KMS-11 (cell line): ENCODE measurements at regions not wholly inside any gene's neighbourhood (a gene's known extent, or its start where the extent isn't known, plus 50 kb on each side); places are given as distances from the start of the nearest gene placed in this dataset.

Source experiments
- H2AFZ ChIP-seq: fragments of 200-600 bp; sonication (generic); 2 replicates; pipeline ENCODE4 v1.6.1; 2016; ENCODE audit warnings: antibody characterized with exemption, mixed run types, low read depth
- H3K27ac ChIP-seq: fragments of 200-600 bp; sonication (generic); 2 replicates; pipeline ENCODE4 v1.6.1; 2016; ENCODE audit warnings: mild to moderate bottlenecking, mixed run types
- H3K27me3 ChIP-seq: fragments of 200-600 bp; sonication (generic); 2 replicates; pipeline ENCODE4 v1.6.1; 2017; ENCODE audit warnings: mild to moderate bottlenecking, low read depth, mixed run types, moderate library complexity; ENCODE audit not compliant: insufficient read depth
- H3K36me3 ChIP-seq: fragments of 200-600 bp; sonication (generic); 2 replicates; pipeline ENCODE4 v1.6.1; 2017; ENCODE audit warnings: mild to moderate bottlenecking, mixed run types; ENCODE audit not compliant: insufficient read depth
- H3K4me1 ChIP-seq: fragments of 200-600 bp; sonication (generic); 2 replicates; pipeline ENCODE4 v1.6.1; 2016; ENCODE audit warnings: mild to moderate bottlenecking, low read depth, mixed run types; ENCODE audit not compliant: poor library complexity, severe bottlenecking
- H3K4me2 ChIP-seq: fragments of 200-600 bp; sonication (generic); 2 replicates; pipeline ENCODE4 v1.7.0; 2016; ENCODE audit warnings: mild to moderate bottlenecking, mixed run types
- H3K4me3 ChIP-seq: fragments of 200-600 bp; sonication (generic); IDR thresholded peaks from 2 replicates; pipeline ENCODE4 v1.6.1; 2017; ENCODE audit warnings: low read depth, low read length, mixed read lengths; ENCODE audit not compliant: insufficient read depth
- H3K79me2 ChIP-seq: fragments of 200-600 bp; sonication (generic); 2 replicates; pipeline ENCODE4 v1.6.1; 2016; ENCODE audit warnings: low read depth, mixed run types; ENCODE audit not compliant: insufficient read depth
- H3K9ac ChIP-seq: fragments of 200-600 bp; sonication (generic); 2 replicates; pipeline ENCODE4 v1.6.1; 2016; ENCODE audit warnings: mild to moderate bottlenecking, mixed run types
- H4K20me1 ChIP-seq: fragments of 200-600 bp; sonication (generic); 2 replicates; pipeline ENCODE4 v1.6.1; 2016; ENCODE audit warnings: mild to moderate bottlenecking, mixed run types; ENCODE audit not compliant: insufficient read depth
- CTCF ChIP-seq: fragments of 200-600 bp; sonication (generic); conservative IDR thresholded peaks from 2 replicates; pipeline ENCODE4 v1.6.1; 2017; ENCODE audit warnings: low read depth, mild to moderate bottlenecking, antibody characterized with exemption, low read length, moderate library complexity, mixed read lengths

GRCh38 chr5:57106661-57107060 lies 67.2 kb upstream of the GPBP1 start:
- Histone ChIP-seq H3K27ac (no peak overlapping the region), H2AFZ (no peak overlapping the region), H3K9ac (no peak overlapping the region), H3K27me3 (no peaks in the 10 kb centered on the region), H3K4me1 (no peaks in the 10 kb centered on the region), H3K4me2 (no peak overlapping the region), H4K20me1 (no peaks in the 10 kb centered on the region), H3K79me2 (no peaks in the 10 kb centered on the region), H3K36me3 (no peaks in the 10 kb centered on the region), H3K4me3 (no peak overlapping the region)
- no peak for TF ChIP-seq CTCF

GRCh38 chr5:57111993-57112392 lies 61.9 kb upstream of the GPBP1 start:
- H2AFZ ChIP-seq, result no peak overlapping the region
- H3K4me2 ChIP-seq, result no peak overlapping the region
- H4K20me1 ChIP-seq, result no peaks in the 10 kb centered on the region
- H3K4me3 ChIP-seq, result no peak overlapping the region
- no peaks in the 10 kb centered on the region for H3K4me1 ChIP-seq
- no peaks in the 10 kb centered on the region for H3K27me3 ChIP-seq
- H3K9ac ChIP-seq, result no peak overlapping the region
- no peaks in the 10 kb centered on the region for H3K79me2 ChIP-seq
- no peak overlapping the region for H3K27ac ChIP-seq
- H3K36me3 ChIP-seq, result no peaks in the 10 kb centered on the region
- TF ChIP-seq CTCF, result no peak

GRCh38 chr5:57113481-57113880 lies 60.4 kb upstream of the GPBP1 start:
- H3K27ac ChIP-seq, result no peak overlapping the region
- no peaks in the 10 kb centered on the region for H3K27me3 ChIP-seq
- no peak overlapping the region for H3K4me2 ChIP-seq
- H3K36me3 ChIP-seq, result no peaks in the 10 kb centered on the region
- no peak overlapping the region for H3K9ac ChIP-seq
- H3K4me1 ChIP-seq, result peaks cover 6% of the 10 kb centered on the region
- H3K4me3 ChIP-seq, result no peak overlapping the region
- no peaks in the 10 kb centered on the region for H3K79me2 ChIP-seq
- no peak overlapping the region for H2AFZ ChIP-seq
- H4K20me1 ChIP-seq, result no peaks in the 10 kb centered on the region
- no peak for TF ChIP-seq CTCF

- Histone ChIP-seq H3K27ac (no peak overlapping the region), H3K36me3 (no peaks in the 10 kb centered on the region), H3K4me2 (no peak overlapping the region), H2AFZ (no peak overlapping the region), H3K4me1 (peaks cover 6% of the 10 kb centered on the region), H3K27me3 (no peaks in the 10 kb centered on the region), H3K4me3 (no peak overlapping the region), H3K9ac (no peak overlapping the region), H4K20me1 (no peaks in the 10 kb centered on the region), H3K79me2 (no peaks in the 10 kb centered on the region)
- TF ChIP-seq CTCF, result no peak
These were observed 56.3 kb upstream of the GPBP1 start for GRCh38 chr5:57117596-57117995.

- Histone ChIP-seq H3K4me2 (no peak overlapping the region), H3K36me3 (no peaks in the 10 kb centered on the region), H3K9ac (no peak overlapping the region), H4K20me1 (no peaks in the 10 kb centered on the region), H2AFZ (no peak overlapping the region), H3K4me3 (no peak overlapping the region), H3K4me1 (peaks cover 6% of the 10 kb centered on the region), H3K79me2 (no peaks in the 10 kb centered on the region), H3K27ac (no peak overlapping the region), H3K27me3 (no peaks in the 10 kb centered on the region)
- no peak for TF ChIP-seq CTCF
These were observed 54.8 kb upstream of the GPBP1 start for GRCh38 chr5:57119031-57119430.
